ENCODE measurements at regions not wholly inside any gene's neighbourhood (a gene's known extent, or its start where the extent isn't known, plus 50 kb on each side); places are given as distances from the start of the nearest gene placed in this dataset.

- ChIA-PET RAD21 (ENCODE audit: low non-redundant PET in 1 of 2, low total read pairs in 2 of 2, uncharacterized antibody in 2 of 2, unreplicated experiment in 2 of 2) (no interaction called here), POLR2A (no interaction called here), CTCF (no interaction called here)
- H3K9ac ChIP-seq (ENCODE audit: low read length) = no peak overlapping the region
- H4K20me1 ChIP-seq (ENCODE audit: insufficient read depth) = no peaks in the 10 kb centered on the region
- H3K9me3 ChIP-seq (ENCODE audit: control insufficient read depth in 1 of 2, insufficient read depth in 1 of 2, low read depth in 1 of 2, low read length in 2 of 2) = no peaks in the 10 kb centered on the region
- H3K79me2 ChIP-seq (ENCODE audit: insufficient read depth, low read length) = no peaks in the 10 kb centered on the region
- TF ChIP-seq EGR1 (IDR thresholded peaks at IDR 0.05; ENCODE audit: low read depth) (no peak), ZNF274 (IDR thresholded peaks at IDR 0.05; ENCODE audit: low read depth, low read length) (no peak), CTCF (IDR thresholded peaks at IDR 0.05 in 2 of 3, conservative IDR thresholded peaks at IDR 0.05 in 1 of 3; ENCODE audit: borderline replicate concordance in 1 of 3, insufficient read depth in 1 of 3, low read depth in 2 of 3, low read length in 2 of 3) (no peak), MAX (IDR thresholded peaks at IDR 0.05) (no peak), EZH2phosphoT487 (IDR thresholded peaks at IDR 0.05; ENCODE audit: borderline replicate concordance) (no peak)
- BruUV-seq (replicated peaks) = no TSS peak
- no peaks in the 10 kb centered on the region for H3K4me1 ChIP-seq (ENCODE audit: control insufficient read depth in 1 of 2, insufficient read depth in 2 of 2, low read length in 2 of 2)
- intact Hi-C loops (cut with micrococcal nuclease) = no loop called here
- H3K36me3 ChIP-seq (ENCODE audit: control insufficient read depth in 1 of 2, insufficient read depth in 2 of 2, low read length in 2 of 2) = no peaks in the 10 kb centered on the region
- H3K4me2 ChIP-seq (ENCODE audit: low read length) = no peak overlapping the region
- H3K27ac ChIP-seq (ENCODE audit: low read depth, low read length) = no peak overlapping the region
- no peaks in the 10 kb centered on the region for H3K9me2 ChIP-seq (ENCODE audit: insufficient read depth)
- no peak for ATAC-seq
- H3K4me3 ChIP-seq (replicated peaks in 1 of 2; ENCODE audit: low read depth in 1 of 2, low read length in 2 of 2) = no peak overlapping the region
- no peaks in the 10 kb centered on the region for H3K27me3 ChIP-seq (ENCODE audit: insufficient read depth, low read length)
- DNase-seq (ENCODE audit: low read depth, low spot score) = no peak
- H2AFZ ChIP-seq (ENCODE audit: low read depth, low read length, poor library complexity, severe bottlenecking) = no peak overlapping the region
Measured at GRCh38 chr13:21852043-21852442, 181.2 kb downstream of the FGF9 start.

- no TSS peak for BruUV-seq (replicated peaks)
- no peak for DNase-seq (ENCODE audit: low read depth, low spot score)
- RAD21 ChIA-PET (ENCODE audit: low non-redundant PET in 1 of 2, low total read pairs in 2 of 2, uncharacterized antibody in 2 of 2, unreplicated experiment in 2 of 2) = no interaction called here
- H3K4me2 ChIP-seq (ENCODE audit: low read length) = no peak overlapping the region
- no peaks in the 10 kb centered on the region for H3K79me2 ChIP-seq (ENCODE audit: insufficient read depth, low read length)
- no peaks in the 10 kb centered on the region for H3K9me2 ChIP-seq (ENCODE audit: insufficient read depth)
- intact Hi-C loops (cut with micrococcal nuclease) = no loop called here
- no peak overlapping the region for H2AFZ ChIP-seq (ENCODE audit: low read depth, low read length, poor library complexity, severe bottlenecking)
- POLR2A ChIA-PET = no interaction called here
- CTCF ChIA-PET = no interaction called here
- ATAC-seq = no peak
- H3K9ac ChIP-seq (ENCODE audit: low read length) = no peak overlapping the region
- H3K4me1 ChIP-seq (ENCODE audit: control insufficient read depth in 1 of 2, insufficient read depth in 2 of 2, low read length in 2 of 2) = no peaks in the 10 kb centered on the region
- no peaks in the 10 kb centered on the region for H3K9me3 ChIP-seq (ENCODE audit: control insufficient read depth in 1 of 2, insufficient read depth in 1 of 2, low read depth in 1 of 2, low read length in 2 of 2)
- no peaks in the 10 kb centered on the region for H4K20me1 ChIP-seq (ENCODE audit: insufficient read depth)
- H3K27me3 ChIP-seq (ENCODE audit: insufficient read depth, low read length) = no peaks in the 10 kb centered on the region
- H3K27ac ChIP-seq (ENCODE audit: low read depth, low read length) = no peak overlapping the region
- H3K4me3 ChIP-seq (replicated peaks in 1 of 2; ENCODE audit: low read depth in 1 of 2, low read length in 2 of 2) = no peak overlapping the region
- H3K36me3 ChIP-seq (ENCODE audit: control insufficient read depth in 1 of 2, insufficient read depth in 2 of 2, low read length in 2 of 2) = no peaks in the 10 kb centered on the region
- no peak for TF ChIP-seq CBX3 (IDR thresholded peaks at IDR 0.05; ENCODE audit: low read depth)
- no peak for TF ChIP-seq RAD21 (IDR thresholded peaks at IDR 0.05; ENCODE audit: low read depth)
- TF ChIP-seq ZBTB33 (IDR thresholded peaks at IDR 0.05; ENCODE audit: extremely low read depth, insufficient replicate concordance, low read length) = no peak
- no peak for TF ChIP-seq SRF (IDR thresholded peaks at IDR 0.05; ENCODE audit: low read depth)
- no peak for TF ChIP-seq EZH2 (IDR thresholded peaks at IDR 0.05)
- TF ChIP-seq EZH2phosphoT487 (IDR thresholded peaks at IDR 0.05; ENCODE audit: borderline replicate concordance) = no peak
- TF ChIP-seq, protein P1, sequence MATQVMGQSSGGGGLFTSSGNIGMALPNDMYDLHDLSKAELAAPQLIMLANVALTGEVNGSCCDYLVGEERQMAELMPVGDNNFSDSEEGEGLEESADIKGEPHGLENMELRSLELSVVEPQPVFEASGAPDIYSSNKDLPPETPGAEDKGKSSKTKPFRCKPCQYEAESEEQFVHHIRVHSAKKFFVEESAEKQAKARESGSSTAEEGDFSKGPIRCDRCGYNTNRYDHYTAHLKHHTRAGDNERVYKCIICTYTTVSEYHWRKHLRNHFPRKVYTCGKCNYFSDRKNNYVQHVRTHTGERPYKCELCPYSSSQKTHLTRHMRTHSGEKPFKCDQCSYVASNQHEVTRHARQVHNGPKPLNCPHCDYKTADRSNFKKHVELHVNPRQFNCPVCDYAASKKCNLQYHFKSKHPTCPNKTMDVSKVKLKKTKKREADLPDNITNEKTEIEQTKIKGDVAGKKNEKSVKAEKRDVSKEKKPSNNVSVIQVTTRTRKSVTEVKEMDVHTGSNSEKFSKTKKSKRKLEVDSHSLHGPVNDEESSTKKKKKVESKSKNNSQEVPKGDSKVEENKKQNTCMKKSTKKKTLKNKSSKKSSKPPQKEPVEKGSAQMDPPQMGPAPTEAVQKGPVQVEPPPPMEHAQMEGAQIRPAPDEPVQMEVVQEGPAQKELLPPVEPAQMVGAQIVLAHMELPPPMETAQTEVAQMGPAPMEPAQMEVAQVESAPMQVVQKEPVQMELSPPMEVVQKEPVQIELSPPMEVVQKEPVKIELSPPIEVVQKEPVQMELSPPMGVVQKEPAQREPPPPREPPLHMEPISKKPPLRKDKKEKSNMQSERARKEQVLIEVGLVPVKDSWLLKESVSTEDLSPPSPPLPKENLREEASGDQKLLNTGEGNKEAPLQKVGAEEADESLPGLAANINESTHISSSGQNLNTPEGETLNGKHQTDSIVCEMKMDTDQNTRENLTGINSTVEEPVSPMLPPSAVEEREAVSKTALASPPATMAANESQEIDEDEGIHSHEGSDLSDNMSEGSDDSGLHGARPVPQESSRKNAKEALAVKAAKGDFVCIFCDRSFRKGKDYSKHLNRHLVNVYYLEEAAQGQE (IDR thresholded peaks at IDR 0.05; ENCODE audit: low read depth) = no peak
- TF ChIP-seq MAX (IDR thresholded peaks at IDR 0.05) = no peak
- no peak for TF ChIP-seq JUND (IDR thresholded peaks at IDR 0.05)
- TF ChIP-seq ZFX (IDR thresholded peaks at IDR 0.05) = no peak
- TF ChIP-seq SP1 (IDR thresholded peaks at IDR 0.05; ENCODE audit: low read depth) = no peak
Measured at GRCh38 chr13:21853779-21854178, 182.9 kb downstream of the FGF9 start.

All from HCT116 (cell line).